ENCODE measurements at regions not wholly inside any gene's neighbourhood (a gene's known extent, or its start where the extent isn't known, plus 50 kb on each side); places are given as distances from the start of the nearest gene placed in this dataset.

DNA sequence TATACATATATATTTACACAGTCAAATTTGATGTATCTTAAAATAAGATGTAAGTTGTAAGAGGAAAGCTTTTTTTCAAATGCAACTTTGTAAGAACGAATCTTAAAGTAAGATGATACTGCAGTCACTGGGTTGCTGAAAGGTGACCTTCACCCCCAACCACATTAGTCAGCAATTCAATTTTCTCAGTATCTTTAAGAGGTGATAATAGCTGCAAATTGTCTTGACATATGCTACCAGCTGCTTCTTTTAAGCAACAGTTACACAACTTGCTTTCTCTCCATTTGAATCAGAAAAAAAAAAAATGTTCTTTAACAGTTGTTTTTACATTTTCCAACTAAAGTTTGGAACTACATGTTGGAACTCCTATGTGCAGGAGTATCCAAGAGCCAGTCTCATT lies 246.6 kb upstream of the CCNG1 start:
- no peaks in the 10 kb centered on the region for H4K20me1 ChIP-seq (replicated peaks; ENCODE audit: insufficient read depth)
- no peak overlapping the region for H2AFZ ChIP-seq
- H3K4me3 Mint-ChIP-seq, result no peak overlapping the region
- no peaks in the 10 kb centered on the region for H3K27me3 ChIP-seq (ENCODE audit: insufficient read depth)
- peaks cover 16% of the 10 kb centered on the region; the same call in 1 of the 2 replicates for H3K4me1 ChIP-seq (ENCODE audit: insufficient read depth)
- peaks cover 15% of the 10 kb centered on the region for H3K4me1 Mint-ChIP-seq
- H3K79me2 ChIP-seq (replicated peaks; ENCODE audit: insufficient read depth), result no peaks in the 10 kb centered on the region
- no peak overlapping the region for H3K27ac Mint-ChIP-seq
- ATAC-seq (no peak), DNase-seq (ENCODE audit: low spot score) (no peak)
- H3F3A ChIP-seq (replicated peaks; ENCODE audit: low read depth), result no peaks in the 10 kb centered on the region
- H3K9me2 ChIP-seq (ENCODE audit: insufficient read depth), result no peaks in the 10 kb centered on the region; the same call in none of the 2 replicates
- no peak overlapping the region for H3K4me2 ChIP-seq
- no peak overlapping the region for H3K4me3 ChIP-seq
- H3K27me3 Mint-ChIP-seq (ENCODE audit: insufficient read depth, low read depth, poor library complexity), result no peaks in the 10 kb centered on the region
- H3K27ac ChIP-seq (ENCODE audit: low read depth), result no peak overlapping the region
- no peak for TF ChIP-seq POLR2AphosphoS5 (IDR thresholded peaks at IDR 0.05; ENCODE audit: low read depth)
- no peak for TF ChIP-seq STAT1 (IDR thresholded peaks at IDR 0.05; ENCODE audit: unreplicated experiment)
- TF ChIP-seq EZH2phosphoT487 (IDR thresholded peaks at IDR 0.05; ENCODE audit: unreplicated experiment), result no peak
- TF ChIP-seq, protein P1, sequence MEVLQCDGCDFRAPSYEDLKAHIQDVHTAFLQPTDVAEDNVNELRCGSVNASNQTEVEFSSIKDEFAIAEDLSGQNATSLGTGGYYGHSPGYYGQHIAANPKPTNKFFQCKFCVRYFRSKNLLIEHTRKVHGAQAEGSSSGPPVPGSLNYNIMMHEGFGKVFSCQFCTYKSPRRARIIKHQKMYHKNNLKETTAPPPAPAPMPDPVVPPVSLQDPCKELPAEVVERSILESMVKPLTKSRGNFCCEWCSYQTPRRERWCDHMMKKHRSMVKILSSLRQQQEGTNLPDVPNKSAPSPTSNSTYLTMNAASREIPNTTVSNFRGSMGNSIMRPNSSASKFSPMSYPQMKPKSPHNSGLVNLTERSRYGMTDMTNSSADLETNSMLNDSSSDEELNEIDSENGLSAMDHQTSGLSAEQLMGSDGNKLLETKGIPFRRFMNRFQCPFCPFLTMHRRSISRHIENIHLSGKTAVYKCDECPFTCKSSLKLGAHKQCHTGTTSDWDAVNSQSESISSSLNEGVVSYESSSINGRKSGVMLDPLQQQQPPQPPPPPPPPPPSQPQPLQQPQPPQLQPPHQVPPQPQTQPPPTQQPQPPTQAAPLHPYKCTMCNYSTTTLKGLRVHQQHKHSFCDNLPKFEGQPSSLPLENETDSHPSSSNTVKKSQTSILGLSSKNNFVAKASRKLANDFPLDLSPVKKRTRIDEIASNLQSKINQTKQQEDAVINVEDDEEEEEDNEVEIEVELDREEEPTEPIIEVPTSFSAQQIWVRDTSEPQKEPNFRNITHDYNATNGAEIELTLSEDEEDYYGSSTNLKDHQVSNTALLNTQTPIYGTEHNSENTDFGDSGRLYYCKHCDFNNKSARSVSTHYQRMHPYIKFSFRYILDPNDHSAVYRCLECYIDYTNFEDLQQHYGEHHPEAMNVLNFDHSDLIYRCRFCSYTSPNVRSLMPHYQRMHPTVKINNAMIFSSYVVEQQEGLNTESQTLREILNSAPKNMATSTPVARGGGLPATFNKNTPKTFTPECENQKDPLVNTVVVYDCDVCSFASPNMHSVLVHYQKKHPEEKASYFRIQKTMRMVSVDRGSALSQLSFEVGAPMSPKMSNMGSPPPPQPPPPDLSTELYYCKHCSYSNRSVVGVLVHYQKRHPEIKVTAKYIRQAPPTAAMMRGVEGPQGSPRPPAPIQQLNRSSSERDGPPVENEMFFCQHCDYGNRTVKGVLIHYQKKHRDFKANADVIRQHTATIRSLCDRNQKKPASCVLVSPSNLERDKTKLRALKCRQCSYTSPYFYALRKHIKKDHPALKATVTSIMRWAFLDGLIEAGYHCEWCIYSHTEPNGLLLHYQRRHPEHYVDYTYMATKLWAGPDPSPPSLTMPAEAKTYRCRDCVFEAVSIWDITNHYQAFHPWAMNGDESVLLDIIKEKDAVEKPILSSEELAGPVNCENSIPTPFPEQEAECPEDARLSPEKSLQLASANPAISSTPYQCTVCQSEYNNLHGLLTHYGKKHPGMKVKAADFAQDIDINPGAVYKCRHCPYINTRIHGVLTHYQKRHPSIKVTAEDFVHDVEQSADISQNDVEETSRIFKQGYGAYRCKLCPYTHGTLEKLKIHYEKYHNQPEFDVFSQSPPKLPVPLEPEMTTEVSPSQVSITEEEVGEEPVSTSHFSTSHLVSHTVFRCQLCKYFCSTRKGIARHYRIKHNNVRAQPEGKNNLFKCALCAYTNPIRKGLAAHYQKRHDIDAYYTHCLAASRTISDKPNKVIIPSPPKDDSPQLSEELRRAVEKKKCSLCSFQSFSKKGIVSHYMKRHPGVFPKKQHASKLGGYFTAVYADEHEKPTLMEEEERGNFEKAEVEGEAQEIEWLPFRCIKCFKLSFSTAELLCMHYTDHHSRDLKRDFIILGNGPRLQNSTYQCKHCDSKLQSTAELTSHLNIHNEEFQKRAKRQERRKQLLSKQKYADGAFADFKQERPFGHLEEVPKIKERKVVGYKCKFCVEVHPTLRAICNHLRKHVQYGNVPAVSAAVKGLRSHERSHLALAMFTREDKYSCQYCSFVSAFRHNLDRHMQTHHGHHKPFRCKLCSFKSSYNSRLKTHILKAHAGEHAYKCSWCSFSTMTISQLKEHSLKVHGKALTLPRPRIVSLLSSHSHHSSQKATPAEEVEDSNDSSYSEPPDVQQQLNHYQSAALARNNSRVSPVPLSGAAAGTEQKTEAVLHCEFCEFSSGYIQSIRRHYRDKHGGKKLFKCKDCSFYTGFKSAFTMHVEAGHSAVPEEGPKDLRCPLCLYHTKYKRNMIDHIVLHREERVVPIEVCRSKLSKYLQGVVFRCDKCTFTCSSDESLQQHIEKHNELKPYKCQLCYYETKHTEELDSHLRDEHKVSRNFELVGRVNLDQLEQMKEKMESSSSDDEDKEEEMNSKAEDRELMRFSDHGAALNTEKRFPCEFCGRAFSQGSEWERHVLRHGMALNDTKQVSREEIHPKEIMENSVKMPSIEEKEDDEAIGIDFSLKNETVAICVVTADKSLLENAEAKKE (CRISPR knock-in tag; IDR thresholded peaks at IDR 0.05), result no peak
- TF ChIP-seq JUNB (IDR thresholded peaks at IDR 0.05; ENCODE audit: unreplicated experiment), result no peak
- no peaks in the 10 kb centered on the region for H3K36me3 ChIP-seq (ENCODE audit: insufficient read depth)
- peaks cover 6% of the 10 kb centered on the region; the same call in 2 of the 3 replicates for H3K36me3 Mint-ChIP-seq (ENCODE audit: low read depth)
- H3K9me3 Mint-ChIP-seq, result peaks cover 5% of the 10 kb centered on the region; the same call in 2 of the 3 replicates

DNA sequence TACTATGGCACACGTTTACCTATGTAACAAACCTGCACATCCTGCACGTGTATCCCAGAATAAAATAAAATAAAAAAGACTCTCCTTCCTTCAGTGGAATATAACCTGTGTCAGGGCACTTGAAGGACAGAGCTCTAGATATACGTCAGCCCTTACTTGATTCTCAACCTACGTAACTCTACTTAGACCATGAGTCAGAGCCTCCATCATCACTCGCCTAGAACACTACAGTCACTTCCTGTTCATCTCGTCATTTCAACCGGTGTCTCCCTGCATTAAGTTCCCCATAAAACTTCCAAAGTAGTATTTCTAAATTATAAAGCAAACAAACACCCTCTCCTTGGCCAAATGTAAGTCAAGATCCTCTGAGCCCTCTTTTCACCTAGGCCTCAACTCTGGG lies 243.5 kb upstream of the CCNG1 start:
- ATAC-seq (no peak), DNase-seq (ENCODE audit: low spot score) (no peak)
- Mint-ChIP-seq H3K9me3 (no peaks in the 10 kb centered on the region), H3K36me3 (ENCODE audit: low read depth) (no peaks in the 10 kb centered on the region), H3K4me3 (no peak overlapping the region), H3K27me3 (ENCODE audit: insufficient read depth, low read depth, poor library complexity) (no peaks in the 10 kb centered on the region), H3K4me1 (peaks cover 15% of the 10 kb centered on the region), H3K27ac (no peak overlapping the region)
- Histone ChIP-seq H3K79me2 (replicated peaks; ENCODE audit: insufficient read depth) (no peaks in the 10 kb centered on the region), H4K20me1 (replicated peaks; ENCODE audit: insufficient read depth) (no peaks in the 10 kb centered on the region), H3K4me1 (ENCODE audit: insufficient read depth) (peaks cover 16% of the 10 kb centered on the region; the same call in 1 of the 2 replicates), H3K27ac (ENCODE audit: low read depth) (no peak overlapping the region), H3K9me2 (ENCODE audit: insufficient read depth) (no peaks in the 10 kb centered on the region; the same call in none of the 2 replicates), H3K27me3 (ENCODE audit: insufficient read depth) (no peaks in the 10 kb centered on the region), H3F3A (replicated peaks; ENCODE audit: low read depth) (no peaks in the 10 kb centered on the region), H3K4me2 (no peak overlapping the region), H3K4me3 (no peak overlapping the region), H3K36me3 (ENCODE audit: insufficient read depth) (no peaks in the 10 kb centered on the region), H2AFZ (no peak overlapping the region)
- no peak for TF ChIP-seq ZNF331 (CRISPR knock-in tag; IDR thresholded peaks at IDR 0.05; ENCODE audit: low read depth)
- TF ChIP-seq ZNF114 (CRISPR knock-in tag; IDR thresholded peaks at IDR 0.05), result no peak
- TF ChIP-seq EZH2 (IDR thresholded peaks at IDR 0.05; ENCODE audit: low read depth, unreplicated experiment), result no peak
- no peak for TF ChIP-seq NANOG (IDR thresholded peaks at IDR 0.05; ENCODE audit: borderline replicate concordance)
- TF ChIP-seq CREB1 (CRISPR knock-in tag; IDR thresholded peaks at IDR 0.05; ENCODE audit: low read depth), result no peak
- no peak for TF ChIP-seq STAT1 (IDR thresholded peaks at IDR 0.05; ENCODE audit: unreplicated experiment)
- TF ChIP-seq, protein P2, sequence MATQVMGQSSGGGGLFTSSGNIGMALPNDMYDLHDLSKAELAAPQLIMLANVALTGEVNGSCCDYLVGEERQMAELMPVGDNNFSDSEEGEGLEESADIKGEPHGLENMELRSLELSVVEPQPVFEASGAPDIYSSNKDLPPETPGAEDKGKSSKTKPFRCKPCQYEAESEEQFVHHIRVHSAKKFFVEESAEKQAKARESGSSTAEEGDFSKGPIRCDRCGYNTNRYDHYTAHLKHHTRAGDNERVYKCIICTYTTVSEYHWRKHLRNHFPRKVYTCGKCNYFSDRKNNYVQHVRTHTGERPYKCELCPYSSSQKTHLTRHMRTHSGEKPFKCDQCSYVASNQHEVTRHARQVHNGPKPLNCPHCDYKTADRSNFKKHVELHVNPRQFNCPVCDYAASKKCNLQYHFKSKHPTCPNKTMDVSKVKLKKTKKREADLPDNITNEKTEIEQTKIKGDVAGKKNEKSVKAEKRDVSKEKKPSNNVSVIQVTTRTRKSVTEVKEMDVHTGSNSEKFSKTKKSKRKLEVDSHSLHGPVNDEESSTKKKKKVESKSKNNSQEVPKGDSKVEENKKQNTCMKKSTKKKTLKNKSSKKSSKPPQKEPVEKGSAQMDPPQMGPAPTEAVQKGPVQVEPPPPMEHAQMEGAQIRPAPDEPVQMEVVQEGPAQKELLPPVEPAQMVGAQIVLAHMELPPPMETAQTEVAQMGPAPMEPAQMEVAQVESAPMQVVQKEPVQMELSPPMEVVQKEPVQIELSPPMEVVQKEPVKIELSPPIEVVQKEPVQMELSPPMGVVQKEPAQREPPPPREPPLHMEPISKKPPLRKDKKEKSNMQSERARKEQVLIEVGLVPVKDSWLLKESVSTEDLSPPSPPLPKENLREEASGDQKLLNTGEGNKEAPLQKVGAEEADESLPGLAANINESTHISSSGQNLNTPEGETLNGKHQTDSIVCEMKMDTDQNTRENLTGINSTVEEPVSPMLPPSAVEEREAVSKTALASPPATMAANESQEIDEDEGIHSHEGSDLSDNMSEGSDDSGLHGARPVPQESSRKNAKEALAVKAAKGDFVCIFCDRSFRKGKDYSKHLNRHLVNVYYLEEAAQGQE (IDR thresholded peaks at IDR 0.05; ENCODE audit: unreplicated experiment), result no peak
- TF ChIP-seq POLR2AphosphoS5 (IDR thresholded peaks at IDR 0.05; ENCODE audit: low read depth), result no peak
- TF ChIP-seq EZH2phosphoT487 (IDR thresholded peaks at IDR 0.05; ENCODE audit: unreplicated experiment), result no peak

Data from GM23338 (cell line).